Retinal pigment epithelial cell (primary cell): ENCODE measurements at regions not wholly inside any gene's neighbourhood (a gene's known extent, or its start where the extent isn't known, plus 50 kb on each side); places are given as distances from the start of the nearest gene placed in this dataset.

Experiments used
- DNase-seq: peaks from one replicate; pipeline ENCODE4 v3.0.0-alpha.2; 2010; ENCODE audit warnings: low read depth
- H3K4me3 ChIP-seq: 2 replicates; pipeline ENCODE4 v1.5.1; 2011; ENCODE audit warnings: mild to moderate bottlenecking, low read length, control low read depth, moderate library complexity
- TF ChIP-seq, protein P1 (sequence below): conservative IDR thresholded peaks from 2 replicates; pipeline ENCODE4 v1.5.1; 2011; ENCODE audit warnings: low read depth, low read length, control low read depth, inconsistent platforms

DNA sequence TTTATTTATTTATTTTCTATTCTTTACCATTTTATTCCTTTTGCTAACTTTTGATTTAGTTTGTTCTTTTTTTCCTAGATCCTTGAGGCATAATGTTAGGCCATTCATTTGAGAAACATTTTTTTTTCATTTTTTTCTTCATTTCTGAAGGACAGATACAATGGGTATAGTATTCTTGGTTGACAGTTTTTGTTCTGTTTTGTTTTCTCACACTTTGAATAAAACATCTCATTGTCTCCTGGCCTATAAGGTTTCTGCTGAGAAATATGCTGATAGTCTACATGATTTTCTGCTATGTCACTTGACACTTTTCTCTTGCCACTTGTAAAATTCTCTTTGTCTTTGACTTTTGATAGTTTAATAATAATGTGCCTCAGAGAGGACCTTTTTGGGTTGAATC, 294.6 kb upstream of the EPHA7 start:
- H3K4me3 ChIP-seq = no peak overlapping the region
- no peak for DNase-seq
- TF ChIP-seq, protein P1, sequence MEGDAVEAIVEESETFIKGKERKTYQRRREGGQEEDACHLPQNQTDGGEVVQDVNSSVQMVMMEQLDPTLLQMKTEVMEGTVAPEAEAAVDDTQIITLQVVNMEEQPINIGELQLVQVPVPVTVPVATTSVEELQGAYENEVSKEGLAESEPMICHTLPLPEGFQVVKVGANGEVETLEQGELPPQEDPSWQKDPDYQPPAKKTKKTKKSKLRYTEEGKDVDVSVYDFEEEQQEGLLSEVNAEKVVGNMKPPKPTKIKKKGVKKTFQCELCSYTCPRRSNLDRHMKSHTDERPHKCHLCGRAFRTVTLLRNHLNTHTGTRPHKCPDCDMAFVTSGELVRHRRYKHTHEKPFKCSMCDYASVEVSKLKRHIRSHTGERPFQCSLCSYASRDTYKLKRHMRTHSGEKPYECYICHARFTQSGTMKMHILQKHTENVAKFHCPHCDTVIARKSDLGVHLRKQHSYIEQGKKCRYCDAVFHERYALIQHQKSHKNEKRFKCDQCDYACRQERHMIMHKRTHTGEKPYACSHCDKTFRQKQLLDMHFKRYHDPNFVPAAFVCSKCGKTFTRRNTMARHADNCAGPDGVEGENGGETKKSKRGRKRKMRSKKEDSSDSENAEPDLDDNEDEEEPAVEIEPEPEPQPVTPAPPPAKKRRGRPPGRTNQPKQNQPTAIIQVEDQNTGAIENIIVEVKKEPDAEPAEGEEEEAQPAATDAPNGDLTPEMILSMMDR = no peak

DNA sequence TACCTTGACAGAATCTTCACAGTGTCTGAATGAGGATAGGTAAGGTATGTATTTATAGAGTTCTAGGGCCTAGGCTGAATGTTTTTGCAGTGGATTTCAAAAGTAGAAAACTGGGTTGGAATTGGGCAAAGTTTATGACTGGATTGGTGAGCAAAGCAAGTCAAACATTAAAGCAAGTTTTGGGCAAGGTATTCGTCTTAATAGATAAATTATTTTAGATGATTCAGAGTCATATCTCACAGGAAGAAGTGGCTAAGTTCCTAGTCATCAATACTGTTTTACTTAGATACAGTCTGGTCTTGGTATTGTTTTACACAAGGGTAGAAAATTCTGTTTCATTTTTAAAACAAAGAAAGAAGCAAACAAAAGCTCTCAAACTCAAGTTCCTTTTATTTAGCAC, 284.1 kb upstream of the EPHA7 start:
- DNase-seq = no peak
- TF ChIP-seq, protein P1 = no peak
- no peak overlapping the region for H3K4me3 ChIP-seq

DNA sequence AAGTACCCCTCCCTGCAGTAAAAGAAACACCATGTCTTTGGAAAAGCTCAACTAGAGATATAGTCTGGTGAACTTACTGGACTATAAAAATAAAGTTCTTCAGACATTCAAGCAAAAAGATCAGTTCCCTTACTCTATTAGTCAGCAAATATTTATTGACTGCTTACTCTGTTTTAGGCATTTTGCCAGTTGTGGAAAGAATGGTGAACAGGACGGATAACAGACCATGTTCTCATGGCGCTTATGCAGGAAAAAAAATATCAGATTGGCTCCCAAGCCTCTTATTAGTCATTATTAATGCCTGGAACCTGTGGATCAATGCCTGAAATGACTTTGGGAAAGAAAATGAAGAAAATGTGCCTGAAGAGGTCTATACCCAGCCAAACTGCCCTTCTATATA, 282.2 kb upstream of the EPHA7 start:
- peak; percentile 10 for DNase-seq
- TF ChIP-seq, protein P1 = no peak
- no peak overlapping the region for H3K4me3 ChIP-seq

DNA sequence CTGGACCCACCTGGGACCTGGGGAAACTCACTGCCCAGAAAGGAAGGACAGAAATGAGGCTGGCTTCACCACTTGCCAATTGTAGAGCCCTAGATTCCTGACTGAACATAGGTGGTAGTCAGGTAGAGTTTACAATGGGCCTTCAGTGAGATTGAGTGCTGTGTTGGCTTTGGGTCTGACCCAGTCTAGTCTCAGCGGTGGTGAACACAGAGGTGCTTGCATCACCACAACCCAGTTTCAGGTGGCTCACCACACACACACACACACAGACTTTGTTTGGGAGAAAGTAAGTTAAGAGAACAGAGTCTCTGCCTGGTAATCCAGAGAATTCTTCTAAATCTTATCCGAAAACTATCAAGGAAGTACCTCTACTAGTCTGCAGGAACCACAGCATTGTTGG, 266.1 kb upstream of the EPHA7 start:
- DNase-seq = no peak
- TF ChIP-seq, protein P1 = no peak
- no peak overlapping the region for H3K4me3 ChIP-seq

DNA sequence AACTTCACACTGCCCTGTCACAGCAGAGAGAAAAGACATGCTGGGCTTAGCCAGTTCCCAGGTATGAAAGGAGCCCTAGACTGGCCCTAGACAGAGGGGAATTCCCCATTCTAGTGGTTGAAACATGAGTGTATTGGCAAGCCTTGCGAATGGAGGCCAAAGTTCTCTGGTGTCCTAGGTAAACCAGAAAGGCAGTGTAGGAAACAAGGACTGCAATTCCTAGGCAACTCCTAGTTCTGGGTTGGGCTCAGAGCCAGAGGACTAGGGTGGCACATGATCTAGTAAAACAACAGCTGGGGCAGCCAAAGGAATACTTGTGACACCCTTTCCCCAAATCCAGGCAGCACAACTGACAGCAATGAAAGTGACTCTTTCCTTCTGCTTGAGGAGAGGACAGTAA, 265.0 kb upstream of the EPHA7 start:
- TF ChIP-seq, protein P1 = no peak
- no peak overlapping the region for H3K4me3 ChIP-seq
- DNase-seq = no peak

DNA sequence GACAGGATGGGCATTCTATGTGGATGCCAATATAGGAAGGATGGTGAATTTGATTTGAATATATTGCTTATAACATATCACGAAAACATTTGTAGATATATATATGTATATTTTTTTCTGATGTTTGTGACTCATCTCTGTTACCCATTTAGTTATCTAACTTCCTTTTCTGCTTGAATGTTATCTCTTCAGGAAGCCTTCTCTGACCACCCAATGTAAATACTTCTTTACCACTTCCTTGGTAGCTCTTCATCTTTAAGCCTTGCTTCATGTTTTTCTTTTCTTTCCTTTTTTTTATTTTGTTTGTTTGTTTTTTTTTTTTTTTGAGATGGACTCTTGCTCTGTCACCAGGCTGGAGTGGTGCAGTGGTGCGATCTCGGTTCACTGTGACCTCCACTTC, 260.5 kb upstream of the EPHA7 start:
- TF ChIP-seq, protein P1 = no peak
- H3K4me3 ChIP-seq = no peak overlapping the region
- no peak for DNase-seq

DNA sequence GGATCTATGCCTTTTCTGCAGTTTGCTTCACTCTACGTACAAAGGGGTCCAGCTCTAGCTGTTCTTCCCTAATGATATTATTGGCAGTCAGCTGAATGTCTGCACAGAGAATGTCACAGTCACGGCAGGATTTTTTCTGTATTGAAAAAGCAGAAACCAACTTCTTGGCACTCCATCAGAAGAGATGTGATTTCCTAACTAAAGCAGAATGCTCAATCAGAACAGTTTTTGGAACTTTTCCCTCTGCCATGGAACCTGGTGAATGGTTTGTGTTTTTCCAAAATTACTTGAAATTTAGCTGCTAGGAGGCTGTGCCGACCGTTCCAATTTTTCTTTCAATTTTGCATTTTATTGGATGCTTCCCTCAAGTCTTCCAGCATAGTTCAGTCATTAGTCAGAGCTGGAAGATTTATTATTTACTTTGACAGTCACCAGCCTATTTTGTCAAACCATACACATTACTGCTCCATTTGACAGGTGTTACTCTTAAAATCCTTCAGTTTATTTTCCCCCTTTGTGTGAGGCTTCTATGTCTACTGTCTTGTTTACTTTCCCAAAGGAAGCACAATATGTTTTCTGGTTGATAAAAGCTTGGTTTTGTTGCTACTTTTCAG, 259.6 kb upstream of the EPHA7 start:
- TF ChIP-seq, protein P1 = no peak
- no peak for DNase-seq
- no peak overlapping the region for H3K4me3 ChIP-seq
